ENCODE measurements at regions not wholly inside any gene's neighbourhood (a gene's known extent, or its start where the extent isn't known, plus 50 kb on each side); places are given as distances from the start of the nearest gene placed in this dataset.

DNA sequence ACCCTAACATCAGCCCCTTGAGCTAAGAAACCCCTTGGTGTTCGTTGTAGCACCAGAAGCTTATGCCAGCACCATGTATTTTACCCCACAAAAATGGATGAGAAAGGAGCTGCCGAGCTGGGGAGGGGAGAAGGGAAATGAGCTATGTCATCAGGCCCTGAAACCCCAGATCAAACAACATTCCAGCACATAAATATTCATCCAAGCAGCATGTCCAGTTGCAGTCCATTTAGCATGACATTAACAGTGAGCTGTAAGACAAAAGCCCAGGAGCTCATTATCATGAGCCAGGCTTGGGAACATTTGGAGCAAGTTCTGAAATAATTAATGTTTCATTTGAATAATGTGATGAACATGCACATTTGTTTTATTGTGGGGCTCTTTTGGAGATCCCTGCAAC, 630.1 kb upstream of the TMEM132C start:
- no peak overlapping the region for H3K4me3 ChIP-seq
- 40% methylated on average over 2 of the region's 2 CpGs for WGBS (ENCODE audit: insufficient coverage, low coverage, low lambda C conversion rate, missing lambda C conversion rate)
- intact Hi-C loops (cut with DNase I) = no loop called here
- TF ChIP-seq, protein P1, sequence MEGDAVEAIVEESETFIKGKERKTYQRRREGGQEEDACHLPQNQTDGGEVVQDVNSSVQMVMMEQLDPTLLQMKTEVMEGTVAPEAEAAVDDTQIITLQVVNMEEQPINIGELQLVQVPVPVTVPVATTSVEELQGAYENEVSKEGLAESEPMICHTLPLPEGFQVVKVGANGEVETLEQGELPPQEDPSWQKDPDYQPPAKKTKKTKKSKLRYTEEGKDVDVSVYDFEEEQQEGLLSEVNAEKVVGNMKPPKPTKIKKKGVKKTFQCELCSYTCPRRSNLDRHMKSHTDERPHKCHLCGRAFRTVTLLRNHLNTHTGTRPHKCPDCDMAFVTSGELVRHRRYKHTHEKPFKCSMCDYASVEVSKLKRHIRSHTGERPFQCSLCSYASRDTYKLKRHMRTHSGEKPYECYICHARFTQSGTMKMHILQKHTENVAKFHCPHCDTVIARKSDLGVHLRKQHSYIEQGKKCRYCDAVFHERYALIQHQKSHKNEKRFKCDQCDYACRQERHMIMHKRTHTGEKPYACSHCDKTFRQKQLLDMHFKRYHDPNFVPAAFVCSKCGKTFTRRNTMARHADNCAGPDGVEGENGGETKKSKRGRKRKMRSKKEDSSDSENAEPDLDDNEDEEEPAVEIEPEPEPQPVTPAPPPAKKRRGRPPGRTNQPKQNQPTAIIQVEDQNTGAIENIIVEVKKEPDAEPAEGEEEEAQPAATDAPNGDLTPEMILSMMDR (IDR thresholded peaks at IDR 0.05) = no peak
- no peak for TF ChIP-seq POLR2A (IDR thresholded peaks at IDR 0.05)
- ATAC-seq (no peak), DNase-seq (no peak)
- H3K4me1 ChIP-seq = no peaks in the 10 kb centered on the region
- no peaks in the 10 kb centered on the region for H3K36me3 ChIP-seq
- no peaks in the 10 kb centered on the region for H3K9me3 ChIP-seq
- no peaks in the 10 kb centered on the region for H3K27me3 ChIP-seq
- H3K27ac ChIP-seq = no peak overlapping the region

DNA sequence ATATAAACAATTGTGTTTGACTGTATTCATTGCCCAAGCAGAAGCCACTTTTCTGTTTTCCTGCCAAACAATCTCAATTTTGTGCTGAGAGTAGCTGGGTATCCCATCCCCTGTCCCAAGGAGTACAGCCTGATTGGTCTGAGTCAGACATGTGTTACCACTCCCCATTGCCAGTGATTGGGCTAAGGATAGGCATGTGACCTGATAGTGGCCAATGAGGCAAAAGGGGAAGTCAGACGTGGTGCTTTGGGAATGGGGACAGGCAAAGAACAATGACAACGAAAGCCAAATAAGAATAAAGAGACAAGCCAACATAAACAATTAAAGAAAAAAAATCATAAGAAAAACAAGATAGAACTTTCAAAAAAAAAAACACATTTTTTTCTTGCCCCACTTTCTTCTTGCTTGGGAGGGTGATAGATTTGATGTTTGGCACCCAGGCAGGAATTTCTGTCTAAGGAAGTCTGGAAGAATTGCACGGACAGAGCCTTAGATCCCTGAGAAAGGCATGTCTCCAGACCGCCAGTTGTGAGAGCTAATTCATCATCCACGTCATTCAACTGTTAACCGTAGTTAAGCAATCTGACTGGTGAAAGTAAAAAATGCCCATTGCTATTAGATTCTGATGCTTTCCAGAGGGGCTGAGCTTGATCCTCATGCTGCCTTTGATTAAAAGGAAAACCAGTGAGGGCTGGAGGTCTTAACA, 626.6 kb upstream of the TMEM132C start:
- H3K4me1 ChIP-seq = no peaks in the 10 kb centered on the region
- H3K4me3 ChIP-seq = no peak overlapping the region
- no peaks in the 10 kb centered on the region for H3K36me3 ChIP-seq
- 40% methylated on average over 6 of the region's 6 CpGs for WGBS (ENCODE audit: insufficient coverage, low coverage, low lambda C conversion rate, missing lambda C conversion rate)
- TF ChIP-seq POLR2A (IDR thresholded peaks at IDR 0.05) = no peak
- ATAC-seq (no peak), DNase-seq (no peak)
- H3K27ac ChIP-seq = no peak overlapping the region
- intact Hi-C loops (cut with DNase I) = no loop called here
- H3K9me3 ChIP-seq = no peaks in the 10 kb centered on the region
- H3K27me3 ChIP-seq = no peaks in the 10 kb centered on the region

GRCh38 chr12:127642208-127642607, 624.8 kb upstream of the TMEM132C start:
- Histone ChIP-seq H3K36me3 (no peaks in the 10 kb centered on the region), H3K27me3 (no peaks in the 10 kb centered on the region), H3K4me3 (no peak overlapping the region), H3K9me3 (no peaks in the 10 kb centered on the region), H3K27ac (no peak overlapping the region), H3K4me1 (no peaks in the 10 kb centered on the region)
- ATAC-seq = no peak
- DNase-seq = no peak
- TF ChIP-seq, protein P1 (IDR thresholded peaks at IDR 0.05) = no peak
- TF ChIP-seq POLR2A (IDR thresholded peaks at IDR 0.05) = no peak
- WGBS (ENCODE audit: insufficient coverage, low coverage, low lambda C conversion rate, missing lambda C conversion rate) = 61% methylated on average over 4 of the region's 8 CpGs
- intact Hi-C loops (cut with DNase I) = no loop called here

DNA sequence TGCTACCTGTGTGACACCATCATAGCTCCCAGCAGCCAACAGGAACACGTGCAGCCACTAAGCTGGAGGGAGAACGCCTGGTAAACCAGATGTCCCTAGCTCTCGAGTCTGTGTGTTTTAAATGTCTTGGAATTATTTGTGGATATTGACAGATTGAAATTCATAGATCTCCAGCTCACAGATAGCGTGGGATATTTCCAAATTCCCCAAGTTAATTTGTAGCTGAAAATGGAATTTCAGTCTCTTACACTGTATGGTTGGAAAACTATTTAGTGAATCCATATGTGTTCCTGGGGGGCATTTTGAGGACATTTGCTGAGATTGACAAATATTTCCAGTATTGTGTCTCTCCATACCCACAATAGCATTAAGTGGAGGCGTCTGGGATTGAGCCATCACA, 618.6 kb upstream of the TMEM132C start:
- Histone ChIP-seq H3K9me3 (no peaks in the 10 kb centered on the region), H3K27ac (no peak overlapping the region), H3K4me1 (no peaks in the 10 kb centered on the region), H3K36me3 (no peaks in the 10 kb centered on the region), H3K4me3 (no peak overlapping the region), H3K27me3 (no peaks in the 10 kb centered on the region)
- no peak for ATAC-seq
- intact Hi-C loops (cut with DNase I) = no loop called here
- WGBS (ENCODE audit: insufficient coverage, low coverage, low lambda C conversion rate, missing lambda C conversion rate) = 59% methylated on average over 3 of the region's 5 CpGs
- TF ChIP-seq, protein P1 (IDR thresholded peaks at IDR 0.05) = no peak
- TF ChIP-seq POLR2A (IDR thresholded peaks at IDR 0.05) = no peak
- DNase-seq = no peak

DNA sequence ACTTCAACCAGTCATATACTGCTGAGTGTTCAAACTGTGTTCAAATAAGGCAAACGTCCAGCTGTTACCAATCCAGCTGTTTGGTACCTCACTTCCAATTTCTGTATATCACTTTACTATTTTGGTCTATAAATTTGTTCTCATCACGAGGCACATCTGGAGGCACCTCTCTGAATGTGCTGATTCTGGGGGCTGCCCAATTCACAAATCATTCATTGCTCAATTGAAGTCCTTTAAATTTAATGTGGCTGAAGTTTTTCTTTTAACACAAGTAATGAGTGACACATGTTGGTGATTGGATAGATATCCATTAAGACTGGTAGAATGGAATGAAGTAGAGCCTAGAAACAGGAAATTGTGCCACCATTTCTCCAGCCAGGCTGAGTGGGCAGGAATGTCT, 617.0 kb upstream of the TMEM132C start:
- intact Hi-C loops (cut with DNase I) = no loop called here
- no peaks in the 10 kb centered on the region for H3K36me3 ChIP-seq
- no peak overlapping the region for H3K27ac ChIP-seq
- no peaks in the 10 kb centered on the region for H3K9me3 ChIP-seq
- TF ChIP-seq, protein P1 (IDR thresholded peaks at IDR 0.05) = no peak
- no peak for TF ChIP-seq POLR2A (IDR thresholded peaks at IDR 0.05)
- H3K4me3 ChIP-seq = no peak overlapping the region
- H3K4me1 ChIP-seq = no peaks in the 10 kb centered on the region
- DNase-seq = no peak
- ATAC-seq = no peak
- 21% methylated on average over 2 of the region's 2 CpGs for WGBS (ENCODE audit: insufficient coverage, low coverage, low lambda C conversion rate, missing lambda C conversion rate)
- no peaks in the 10 kb centered on the region for H3K27me3 ChIP-seq
